HepG2 (cell line): ENCODE measurements at regions not wholly inside any gene's neighbourhood (a gene's known extent, or its start where the extent isn't known, plus 50 kb on each side); places are given as distances from the start of the nearest gene placed in this dataset.
A peak's percentile ranks its signal among the peaks of the same experiment; 100 is the strongest.

Source experiments
- BRD4 ChIP-seq: sonication (generic); formaldehyde crosslinking; IDR thresholded peaks from 2 replicates; pipeline ENCODE4 v1.4.0; 2020; ENCODE audit warnings: missing genetic modification reagents
- EEA1 ChIP-seq: sonication (generic); formaldehyde crosslinking; IDR thresholded peaks from 2 replicates; pipeline ENCODE4 v1.5.1; 2020; ENCODE audit warnings: mild to moderate bottlenecking, missing genetic modification reagents, borderline replicate concordance
- HNRNPLL ChIP-seq: fragments of 200-400 bp; formaldehyde crosslinking; IDR thresholded peaks from 2 replicates; pipeline ENCODE4 v1.6.1; 2017; ENCODE audit warnings: mild to moderate bottlenecking, low read depth, low read length; ENCODE audit not compliant: poor library complexity, severe bottlenecking
- NFATC3 ChIP-seq: sonication (generic); formaldehyde crosslinking; IDR thresholded peaks from 2 replicates; pipeline ENCODE4 v1.5.1; 2020; ENCODE audit warnings: mild to moderate bottlenecking, missing genetic modification reagents
- RBAK ChIP-seq: sonication (generic); formaldehyde crosslinking; IDR thresholded peaks from 2 replicates; pipeline ENCODE4 v1.5.1; 2020; ENCODE audit warnings: mild to moderate bottlenecking, missing genetic modification reagents
- SPEN ChIP-seq: sonication (generic); formaldehyde crosslinking; IDR thresholded peaks from 2 replicates; pipeline ENCODE4 v1.5.1; 2020; ENCODE audit warnings: low read depth, mild to moderate bottlenecking, missing genetic modification reagents
- TBX3 ChIP-seq: fragments of 450-650 bp; IDR thresholded peaks from 2 replicates; pipeline ENCODE4 v1.6.1; 2017; ENCODE audit warnings: antibody characterized with exemption, mild to moderate bottlenecking, inconsistent platforms, borderline replicate concordance
- ZBTB7A ChIP-seq: sonication (generic); formaldehyde crosslinking; IDR thresholded peaks from 2 replicates; pipeline ENCODE4 v1.8.0; 2022; ENCODE audit warnings: mild to moderate bottlenecking, missing genetic modification reagents
- ZNF709 ChIP-seq: sonication (generic); formaldehyde crosslinking; IDR thresholded peaks from 2 replicates; pipeline ENCODE4 v1.5.0; 2020; ENCODE audit warnings: mild to moderate bottlenecking, missing genetic modification reagents
- ZNF710 ChIP-seq: sonication (generic); formaldehyde crosslinking; IDR thresholded peaks from 2 replicates; pipeline ENCODE4 v1.5.0; 2020; ENCODE audit warnings: mild to moderate bottlenecking, missing genetic modification reagents, borderline replicate concordance
- ZNF737 ChIP-seq: sonication (generic); formaldehyde crosslinking; IDR thresholded peaks from 2 replicates; pipeline ENCODE4 v1.5.0; 2020; ENCODE audit warnings: missing genetic modification reagents, mild to moderate bottlenecking, borderline replicate concordance
- ZNF740 ChIP-seq: sonication (generic); formaldehyde crosslinking; IDR thresholded peaks from 2 replicates; pipeline ENCODE4 v1.4.0; 2020; ENCODE audit warnings: missing genetic modification reagents
- ZNF766 ChIP-seq: sonication (generic); formaldehyde crosslinking; IDR thresholded peaks from 2 replicates; pipeline ENCODE4 v1.5.0; 2020; ENCODE audit warnings: missing genetic modification reagents, borderline replicate concordance
- ZNF773 ChIP-seq: sonication (generic); formaldehyde crosslinking; IDR thresholded peaks from 2 replicates; pipeline ENCODE4 v1.4.0; 2020; ENCODE audit warnings: missing genetic modification reagents, borderline replicate concordance
- ZNF781 ChIP-seq: sonication (generic); formaldehyde crosslinking; IDR thresholded peaks from 2 replicates; pipeline ENCODE4 v1.5.1; 2020; ENCODE audit warnings: borderline replicate concordance, mild to moderate bottlenecking, missing genetic modification reagents; ENCODE audit errors: not compliant biosample characterization
- ZSCAN25 ChIP-seq: sonication (generic); formaldehyde crosslinking; IDR thresholded peaks from 2 replicates; pipeline ENCODE4 v1.8.0; 2022; ENCODE audit warnings: mild to moderate bottlenecking, missing genetic modification reagents
- TF ChIP-seq, protein P1 (sequence below): sonication (generic); formaldehyde crosslinking; IDR thresholded peaks from 2 replicates; pipeline ENCODE4 v1.5.0; 2020; ENCODE audit warnings: mild to moderate bottlenecking, missing genetic modification reagents
- TF ChIP-seq, protein P2 (sequence below): IDR thresholded peaks from 2 replicates; pipeline ENCODE4 v1.6.1; 2016; ENCODE audit warnings: low read depth, control low read depth
- TF ChIP-seq, protein P3 (sequence below): sonication (generic); formaldehyde crosslinking; conservative IDR thresholded peaks from 2 replicates; pipeline ENCODE4 v1.4.0; 2020; ENCODE audit warnings: missing genetic modification reagents

DNA sequence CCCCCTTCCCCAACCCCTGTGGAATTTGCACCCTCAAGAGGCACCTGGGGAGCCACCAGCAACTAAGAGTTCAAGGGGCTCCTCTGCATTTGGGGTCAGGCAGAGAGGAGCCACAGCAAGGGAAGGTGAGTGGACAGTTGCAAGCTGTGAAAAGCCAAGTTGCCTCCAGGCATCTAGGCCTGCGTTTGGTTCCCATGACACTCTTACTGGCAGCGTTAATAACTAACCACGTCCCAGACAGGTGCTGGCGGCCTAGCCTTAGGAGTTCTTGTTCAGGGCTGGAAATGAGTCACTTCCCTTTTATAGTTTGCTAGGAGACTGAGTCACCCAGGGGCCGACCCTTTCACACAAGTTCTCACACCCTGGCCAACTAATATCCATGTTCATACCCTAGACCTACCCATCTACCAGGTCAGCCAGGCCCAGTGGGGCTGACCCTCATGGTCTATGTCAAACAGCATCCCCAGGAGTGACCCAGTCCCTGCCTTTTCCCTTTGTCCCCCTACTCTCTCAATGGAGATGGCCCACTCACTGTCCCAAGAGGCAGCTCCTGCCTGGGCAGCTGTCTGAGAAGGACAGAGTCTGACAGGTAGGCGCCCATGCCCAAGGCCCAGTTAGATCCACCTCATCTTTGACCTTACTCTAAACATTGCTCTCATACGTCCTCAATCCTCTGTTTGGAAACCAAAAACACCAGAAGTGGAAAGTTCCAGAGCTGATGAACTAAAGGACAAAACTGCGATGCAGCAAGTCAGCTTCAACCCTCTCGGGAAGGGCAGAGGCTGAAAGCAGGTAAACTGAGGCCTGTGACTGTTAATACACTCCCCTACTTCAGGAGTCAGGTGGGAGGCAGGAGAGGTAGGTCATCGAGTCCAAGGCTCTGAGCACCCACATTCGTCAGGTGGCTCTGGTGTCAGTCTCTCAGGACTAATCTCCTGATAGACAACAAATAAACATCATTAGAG, 300.6 kb downstream of the SOX9 start (continued):
- no peak for TF ChIP-seq ZNF737 (CRISPR knock-in tag)
- TF ChIP-seq NFATC3 (CRISPR knock-in tag): 0 out of 2 replicates have a peak, but pooled peaks have one; percentile 52
- no peak for TF ChIP-seq ZNF766 (CRISPR knock-in tag)
- no peak for TF ChIP-seq ZNF740 (CRISPR knock-in tag)
- TF ChIP-seq, protein P1, sequence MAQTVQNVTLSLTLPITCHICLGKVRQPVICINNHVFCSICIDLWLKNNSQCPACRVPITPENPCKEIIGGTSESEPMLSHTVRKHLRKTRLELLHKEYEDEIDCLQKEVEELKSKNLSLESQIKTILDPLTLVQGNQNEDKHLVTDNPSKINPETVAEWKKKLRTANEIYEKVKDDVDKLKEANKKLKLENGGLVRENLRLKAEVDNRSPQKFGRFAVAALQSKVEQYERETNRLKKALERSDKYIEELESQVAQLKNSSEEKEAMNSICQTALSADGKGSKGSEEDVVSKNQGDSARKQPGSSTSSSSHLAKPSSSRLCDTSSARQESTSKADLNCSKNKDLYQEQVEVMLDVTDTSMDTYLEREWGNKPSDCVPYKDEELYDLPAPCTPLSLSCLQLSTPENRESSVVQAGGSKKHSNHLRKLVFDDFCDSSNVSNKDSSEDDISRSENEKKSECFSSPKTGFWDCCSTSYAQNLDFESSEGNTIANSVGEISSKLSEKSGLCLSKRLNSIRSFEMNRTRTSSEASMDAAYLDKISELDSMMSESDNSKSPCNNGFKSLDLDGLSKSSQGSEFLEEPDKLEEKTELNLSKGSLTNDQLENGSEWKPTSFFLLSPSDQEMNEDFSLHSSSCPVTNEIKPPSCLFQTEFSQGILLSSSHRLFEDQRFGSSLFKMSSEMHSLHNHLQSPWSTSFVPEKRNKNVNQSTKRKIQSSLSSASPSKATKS: no peak
- TF ChIP-seq ZNF709: 0 out of 2 replicates have a peak, but pooled peaks have one; percentile 65
- peak; percentile 91 for TF ChIP-seq BRD4 (CRISPR knock-in tag)
- TF ChIP-seq ZSCAN25: no peak
- TF ChIP-seq, protein P2, sequence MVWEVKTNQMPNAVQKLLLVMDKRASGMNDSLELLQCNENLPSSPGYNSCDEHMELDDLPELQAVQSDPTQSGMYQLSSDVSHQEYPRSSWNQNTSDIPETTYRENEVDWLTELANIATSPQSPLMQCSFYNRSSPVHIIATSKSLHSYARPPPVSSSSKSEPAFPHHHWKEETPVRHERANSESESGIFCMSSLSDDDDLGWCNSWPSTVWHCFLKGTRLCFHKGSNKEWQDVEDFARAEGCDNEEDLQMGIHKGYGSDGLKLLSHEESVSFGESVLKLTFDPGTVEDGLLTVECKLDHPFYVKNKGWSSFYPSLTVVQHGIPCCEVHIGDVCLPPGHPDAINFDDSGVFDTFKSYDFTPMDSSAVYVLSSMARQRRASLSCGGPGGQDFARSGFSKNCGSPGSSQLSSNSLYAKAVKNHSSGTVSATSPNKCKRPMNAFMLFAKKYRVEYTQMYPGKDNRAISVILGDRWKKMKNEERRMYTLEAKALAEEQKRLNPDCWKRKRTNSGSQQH (CRISPR knock-in tag): no peak; the same call in 1 of the 2 replicates
- no peak for TF ChIP-seq HNRNPLL
- TF ChIP-seq ZNF710: peak; percentile 84; the same call in 1 of the 2 replicates
- TF ChIP-seq, protein P3, sequence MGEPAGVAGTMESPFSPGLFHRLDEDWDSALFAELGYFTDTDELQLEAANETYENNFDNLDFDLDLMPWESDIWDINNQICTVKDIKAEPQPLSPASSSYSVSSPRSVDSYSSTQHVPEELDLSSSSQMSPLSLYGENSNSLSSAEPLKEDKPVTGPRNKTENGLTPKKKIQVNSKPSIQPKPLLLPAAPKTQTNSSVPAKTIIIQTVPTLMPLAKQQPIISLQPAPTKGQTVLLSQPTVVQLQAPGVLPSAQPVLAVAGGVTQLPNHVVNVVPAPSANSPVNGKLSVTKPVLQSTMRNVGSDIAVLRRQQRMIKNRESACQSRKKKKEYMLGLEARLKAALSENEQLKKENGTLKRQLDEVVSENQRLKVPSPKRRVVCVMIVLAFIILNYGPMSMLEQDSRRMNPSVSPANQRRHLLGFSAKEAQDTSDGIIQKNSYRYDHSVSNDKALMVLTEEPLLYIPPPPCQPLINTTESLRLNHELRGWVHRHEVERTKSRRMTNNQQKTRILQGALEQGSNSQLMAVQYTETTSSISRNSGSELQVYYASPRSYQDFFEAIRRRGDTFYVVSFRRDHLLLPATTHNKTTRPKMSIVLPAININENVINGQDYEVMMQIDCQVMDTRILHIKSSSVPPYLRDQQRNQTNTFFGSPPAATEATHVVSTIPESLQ (CRISPR knock-in tag): no peak
- TF ChIP-seq ZBTB7A: peak; percentile 78; the same call in 1 of the 2 replicates
- TF ChIP-seq TBX3: peak; percentile 86; the same call in 1 of the 2 replicates
- no peak for TF ChIP-seq RBAK
- TF ChIP-seq ZNF773 (CRISPR knock-in tag): no peak
- peak; percentile 92 for TF ChIP-seq SPEN (CRISPR knock-in tag)
- TF ChIP-seq ZNF781 (CRISPR knock-in tag): peak; percentile 10
- no peak for TF ChIP-seq EEA1
